HG02840 (cell line): ENCODE measurements at regions not wholly inside any gene's neighbourhood (a gene's known extent, or its start where the extent isn't known, plus 50 kb on each side); places are given as distances from the start of the nearest gene placed in this dataset.
"Not testable (repeated sequence)": the region's sequence is repeated elsewhere in the genome, so short reads cannot be mapped to it uniquely, and the experiment has no call there.

Source experiments
- ATAC-seq: cut with Tn5 transposase; IDR thresholded peaks from one replicate; pipeline ENCODE4 v1.9.1; 2021; ENCODE audit warnings: mild to moderate bottlenecking, moderate library complexity, moderate number of reproducible peaks; ENCODE audit not compliant: unreplicated experiment, low FRiP score

DNA sequence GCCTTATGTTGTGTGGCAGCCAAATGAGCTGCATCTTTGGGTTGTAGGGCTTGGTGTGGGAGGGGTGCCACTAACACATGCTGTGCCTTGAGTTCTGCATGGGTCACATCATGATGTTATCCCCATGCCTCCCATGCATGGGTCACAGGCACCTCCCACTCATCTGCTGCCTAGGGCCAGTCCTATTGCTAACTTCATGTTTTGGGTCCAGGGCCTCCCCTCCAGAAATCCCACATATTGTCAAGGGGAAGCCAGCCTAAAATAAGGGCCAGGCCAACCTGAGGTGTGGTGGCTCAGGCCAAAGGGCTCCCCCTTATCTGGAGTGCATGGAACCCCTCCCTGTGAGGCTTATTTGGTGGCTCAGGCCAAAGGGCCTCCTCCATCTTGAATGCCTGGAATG lies 299.0 kb downstream of the RPS24 start:
- ATAC-seq, result no peak

DNA sequence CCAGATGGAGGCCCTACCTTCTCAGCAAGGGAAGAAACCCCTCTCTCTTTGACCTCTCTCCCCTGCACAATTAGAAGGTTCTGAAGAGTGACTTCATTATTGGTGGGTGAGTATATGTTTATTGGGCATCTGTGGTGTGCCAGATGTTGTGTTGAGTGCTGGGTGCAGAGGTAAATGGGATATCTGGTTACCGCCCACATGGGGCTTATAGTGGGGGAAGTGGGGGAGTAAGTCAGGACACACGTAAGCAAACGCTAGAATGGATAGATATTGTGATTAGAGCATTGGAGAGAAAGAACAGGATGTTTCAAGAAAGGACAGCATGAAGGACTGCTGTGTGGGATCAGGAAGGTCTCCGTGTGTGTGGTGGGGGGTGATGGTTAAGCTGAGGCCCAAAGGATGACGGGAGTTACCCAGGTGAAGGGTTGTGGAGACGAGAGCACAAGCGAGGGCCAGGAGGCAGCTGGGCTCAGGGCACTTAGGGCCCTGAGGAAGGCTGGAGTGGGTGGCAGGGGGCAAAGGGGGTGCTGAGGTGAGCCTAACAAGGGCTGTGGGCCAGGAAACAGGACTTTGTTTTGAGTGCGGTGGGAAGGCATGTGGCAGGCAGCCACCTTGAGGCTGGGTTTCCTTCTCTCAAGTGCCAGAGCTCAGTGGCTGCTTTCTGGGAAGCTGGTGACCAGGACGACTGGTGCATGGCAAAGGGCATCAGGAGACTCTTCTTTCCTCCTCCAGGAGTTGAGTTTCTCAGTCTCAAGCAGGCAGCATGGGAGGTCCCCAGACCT lies 299.9 kb downstream of the RPS24 start:
- no peak for ATAC-seq

DNA sequence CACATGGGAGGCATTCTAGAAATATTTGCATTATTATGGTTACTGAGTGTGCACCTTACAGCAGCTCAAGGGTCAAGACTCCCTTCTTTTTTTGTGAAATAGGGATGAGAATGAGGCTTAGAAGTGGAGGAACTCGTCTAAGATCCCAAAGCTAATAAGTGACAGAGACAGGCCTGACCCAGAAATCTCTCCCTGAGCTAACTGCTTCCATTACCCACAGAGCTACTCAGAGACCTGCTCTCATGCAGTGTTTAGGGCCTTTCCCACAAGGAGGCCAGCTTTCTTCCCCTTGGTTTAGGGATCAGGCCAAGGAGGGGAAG lies 301.7 kb downstream of the RPS24 start:
- ATAC-seq, result no peak

DNA sequence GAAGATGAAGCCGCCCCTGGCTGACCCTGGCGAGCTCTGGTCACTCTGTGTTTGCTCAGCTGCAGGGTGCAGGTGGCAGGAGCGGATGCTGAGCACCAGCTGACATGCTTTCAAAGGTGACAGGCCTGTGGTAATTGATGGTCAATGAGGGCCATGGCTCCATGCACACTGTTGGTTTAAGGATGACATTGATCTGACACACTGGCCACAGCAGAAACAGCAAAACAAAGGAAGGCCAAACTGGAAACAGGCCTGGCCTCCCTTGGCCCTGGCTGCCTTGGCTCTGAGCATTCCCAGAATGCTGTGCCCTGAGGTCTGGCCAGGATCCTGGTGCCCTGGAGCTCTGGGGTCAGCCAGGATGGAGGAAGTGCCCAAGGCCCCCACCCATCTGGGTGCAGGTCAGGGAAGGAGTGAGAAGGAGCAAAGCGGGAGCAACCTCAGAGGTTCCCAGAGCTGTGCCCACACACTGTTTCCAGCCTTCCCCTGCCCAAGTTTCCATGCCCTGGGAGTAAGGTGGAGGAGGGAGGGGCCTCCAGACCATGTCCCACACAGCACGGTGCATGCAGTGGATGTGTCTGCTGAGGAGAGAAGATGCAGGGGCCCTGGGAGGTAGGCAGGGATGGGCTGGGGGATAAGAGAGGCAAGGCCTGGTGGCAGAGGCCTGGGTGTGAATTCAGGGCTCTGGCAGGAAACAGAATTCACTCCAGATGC lies 302.2 kb downstream of the RPS24 start:
- ATAC-seq, result no peak

DNA sequence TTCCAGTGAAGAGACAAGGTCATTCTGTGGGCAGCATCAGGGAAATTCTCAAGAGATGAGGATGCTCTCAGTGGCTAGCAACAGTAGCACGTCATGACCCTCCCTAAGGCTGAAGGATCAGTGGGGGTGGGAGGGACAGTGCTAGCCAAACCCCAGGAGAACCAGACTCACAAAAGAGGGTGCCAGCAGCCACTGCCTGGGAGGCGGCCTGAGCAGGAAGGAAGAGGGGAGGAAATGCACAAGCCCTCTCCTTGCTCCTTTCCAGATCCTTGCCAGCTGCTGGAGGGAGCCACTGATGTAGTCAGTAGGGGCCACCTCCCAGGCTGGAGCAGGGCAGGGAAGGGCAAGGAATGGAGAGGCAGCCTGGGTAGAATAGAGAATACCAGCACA lies 302.7 kb downstream of the RPS24 start:
- ATAC-seq, result no peak

DNA sequence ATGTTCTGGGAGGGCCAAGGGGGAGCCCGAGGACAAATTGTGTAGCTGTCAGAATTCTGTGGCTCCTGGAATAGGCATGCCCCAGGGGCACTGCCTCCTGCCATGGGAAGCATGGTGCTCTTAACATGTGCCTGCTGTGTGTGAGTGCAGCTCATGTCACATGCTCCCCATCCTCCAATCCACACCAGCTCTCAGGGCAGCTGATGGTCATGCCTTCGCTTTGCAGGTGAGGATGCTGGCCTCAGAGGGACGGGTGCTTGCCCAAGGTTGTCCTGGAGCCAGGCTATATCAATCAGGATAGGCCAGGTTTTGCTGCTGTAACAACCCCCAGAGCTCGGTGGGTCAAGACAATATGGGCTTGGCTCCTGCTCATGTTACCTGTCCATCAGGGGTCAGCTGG lies 303.4 kb downstream of the RPS24 start:
- ATAC-seq, result no peak

DNA sequence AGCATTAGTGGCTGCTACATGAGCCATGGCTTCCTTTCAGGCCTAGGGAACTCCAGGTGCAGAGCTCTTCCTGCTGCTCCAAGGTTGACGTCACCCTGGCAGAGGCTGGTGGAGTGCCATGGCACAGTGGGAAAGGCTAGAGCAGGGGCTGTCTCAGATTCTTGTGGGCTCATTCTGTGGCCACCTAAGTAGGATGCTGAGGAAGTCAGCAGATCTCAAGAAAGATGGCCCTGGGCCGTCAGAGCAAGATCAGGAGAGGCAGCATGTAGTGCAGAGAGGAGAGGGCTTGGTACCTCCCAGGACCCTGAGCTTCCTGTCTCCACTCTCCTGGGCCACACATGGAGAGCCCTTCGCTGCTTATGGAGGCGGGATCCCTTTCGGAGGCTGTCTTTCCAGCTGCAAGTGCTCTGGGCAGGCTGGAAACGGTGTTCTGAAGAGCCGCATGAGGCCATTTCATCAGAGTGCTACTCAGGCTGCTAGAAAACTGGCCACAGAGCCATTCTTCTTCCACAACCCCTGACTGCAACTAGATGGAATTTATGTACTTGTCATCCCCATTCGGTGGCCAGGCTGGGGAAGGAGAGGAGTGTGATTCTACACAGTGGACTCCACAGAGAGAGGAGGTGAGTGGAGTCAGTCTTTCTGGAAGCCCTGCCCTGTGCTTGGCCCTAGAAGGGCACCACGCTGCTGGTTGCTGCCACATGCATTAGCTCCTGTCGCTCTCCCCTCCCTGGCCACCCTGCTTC lies 304.2 kb downstream of the RPS24 start:
- no peak for ATAC-seq

DNA sequence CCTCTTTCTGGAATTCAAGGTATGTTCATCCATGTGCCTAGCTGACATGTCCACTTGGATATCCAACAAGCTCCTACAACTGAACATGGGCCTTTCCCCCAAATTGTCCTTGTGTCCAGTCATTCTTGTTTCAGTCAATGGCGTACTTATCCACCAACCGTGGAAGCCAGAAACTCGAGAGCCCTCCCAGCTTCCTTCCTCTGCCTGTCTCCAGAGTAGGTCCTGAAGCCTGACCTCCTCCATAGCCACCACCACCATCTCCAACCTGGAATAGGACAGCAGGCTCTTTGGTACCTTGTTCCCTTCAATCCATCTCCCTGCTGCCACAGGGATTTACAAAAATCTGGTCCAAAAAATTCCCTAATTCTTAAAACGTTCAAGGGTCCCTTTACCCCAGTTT lies 305.1 kb downstream of the RPS24 start:
- ATAC-seq, result no peak

DNA sequence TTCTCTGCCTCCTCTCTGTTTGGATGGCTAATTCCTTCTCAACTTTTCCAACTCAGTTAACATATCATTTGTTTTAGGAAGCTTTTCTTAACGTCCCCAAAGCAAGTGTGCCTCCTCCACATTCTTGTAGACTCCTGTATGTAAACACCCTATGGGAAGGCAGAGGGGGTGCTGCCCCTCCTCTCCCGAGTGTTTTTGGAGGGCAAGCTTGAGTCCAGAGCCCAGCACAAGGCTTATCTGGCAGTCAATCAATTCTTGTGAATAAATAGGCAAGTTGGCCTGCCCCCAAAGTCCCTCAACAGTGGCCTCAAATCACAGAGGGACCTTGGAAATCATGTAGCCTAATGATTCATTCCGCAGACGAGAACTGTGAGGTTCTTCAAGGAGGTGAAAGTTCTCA lies 305.6 kb downstream of the RPS24 start:
- ATAC-seq, result no peak

DNA sequence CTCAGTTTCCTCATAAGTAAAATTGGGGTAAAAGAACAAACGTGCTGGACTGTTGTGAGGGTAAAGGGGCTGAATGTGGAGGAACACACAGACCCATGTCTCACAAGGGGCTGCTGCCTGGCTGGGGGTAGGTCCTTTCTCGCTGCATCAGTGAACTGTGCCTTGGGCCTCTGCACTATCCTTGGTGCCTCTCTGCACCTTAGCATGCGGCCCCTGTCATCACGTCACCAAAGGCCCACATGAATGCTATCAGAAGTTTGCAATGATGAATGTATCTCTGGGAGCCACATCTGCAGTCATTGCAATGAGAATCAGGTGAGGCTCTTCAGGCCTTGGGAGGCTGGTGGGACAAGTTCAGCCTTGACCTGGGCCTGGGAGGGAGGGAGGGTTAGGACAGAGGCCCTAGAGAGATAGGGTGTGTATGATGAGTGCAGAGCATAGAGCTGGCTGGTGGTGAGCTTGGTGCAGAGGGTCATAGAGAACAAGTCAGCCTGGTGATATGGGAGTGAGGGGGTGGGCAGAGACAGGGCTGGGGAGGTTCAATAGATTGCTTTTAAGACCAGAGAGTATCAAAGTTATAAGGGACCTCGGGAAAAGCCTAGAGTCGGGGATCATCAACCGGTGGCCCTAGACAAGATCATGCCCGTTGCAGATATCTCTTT lies 308.4 kb downstream of the RPS24 start:
- no peak for ATAC-seq

DNA sequence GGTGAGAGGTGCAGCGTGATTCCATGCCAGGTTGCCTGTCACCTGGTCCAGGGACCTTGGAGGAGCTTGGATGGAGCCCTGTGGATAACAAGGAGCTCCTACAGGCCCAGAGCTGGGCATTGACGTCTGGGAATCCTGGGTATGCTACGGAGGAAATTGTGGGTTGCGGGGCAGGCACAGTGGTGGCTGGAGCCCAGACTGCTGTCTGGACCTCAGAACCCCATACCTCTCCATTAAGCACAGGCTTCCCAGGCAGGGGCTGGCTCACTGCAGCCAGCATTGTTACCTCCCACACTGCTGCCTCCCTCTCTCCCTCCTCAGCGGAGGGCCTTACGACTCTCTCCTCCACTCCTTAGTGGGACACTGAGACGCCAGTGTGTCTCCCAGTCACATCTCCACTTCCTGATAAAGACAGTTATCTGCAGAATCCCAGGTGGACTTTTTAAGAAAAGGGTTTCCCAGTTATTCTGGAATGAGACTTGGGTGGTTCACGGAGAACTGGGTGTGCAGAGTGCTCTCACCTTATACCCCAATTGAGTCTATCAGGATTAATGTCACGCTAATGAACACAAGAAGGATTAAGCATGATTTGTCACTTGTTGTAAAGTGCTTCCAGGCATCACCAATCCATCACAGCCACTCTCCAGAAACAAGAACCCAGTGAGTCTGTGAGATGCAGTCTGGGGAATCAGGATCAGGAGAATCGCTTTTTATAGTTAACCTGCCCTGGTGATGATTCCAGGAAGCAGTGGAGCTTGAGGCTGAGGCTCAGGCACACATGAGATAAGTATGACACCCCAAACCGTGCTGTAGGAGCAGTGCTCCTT lies 309.4 kb downstream of the RPS24 start:
- no peak for ATAC-seq

DNA sequence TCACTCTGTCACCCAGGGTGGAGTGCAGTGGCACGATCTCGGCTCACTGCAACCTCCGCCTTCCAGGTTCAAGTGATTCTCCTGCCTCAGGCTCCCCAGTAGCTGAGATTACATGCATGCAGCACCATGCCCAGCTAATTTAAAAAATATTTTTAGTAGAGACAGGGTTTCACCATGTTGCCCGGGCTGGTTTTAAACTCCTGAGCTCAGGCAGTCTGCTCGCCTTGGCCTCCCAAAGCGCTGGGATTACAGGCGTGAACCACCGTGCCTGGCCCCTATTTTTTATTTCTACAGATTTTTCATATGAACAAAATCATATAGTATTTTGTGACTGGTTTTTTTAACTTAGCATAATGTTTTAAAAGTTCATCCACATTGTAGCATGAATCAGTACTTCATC lies 310.6 kb downstream of the RPS24 start:
- ATAC-seq, result not testable (repeated sequence)

DNA sequence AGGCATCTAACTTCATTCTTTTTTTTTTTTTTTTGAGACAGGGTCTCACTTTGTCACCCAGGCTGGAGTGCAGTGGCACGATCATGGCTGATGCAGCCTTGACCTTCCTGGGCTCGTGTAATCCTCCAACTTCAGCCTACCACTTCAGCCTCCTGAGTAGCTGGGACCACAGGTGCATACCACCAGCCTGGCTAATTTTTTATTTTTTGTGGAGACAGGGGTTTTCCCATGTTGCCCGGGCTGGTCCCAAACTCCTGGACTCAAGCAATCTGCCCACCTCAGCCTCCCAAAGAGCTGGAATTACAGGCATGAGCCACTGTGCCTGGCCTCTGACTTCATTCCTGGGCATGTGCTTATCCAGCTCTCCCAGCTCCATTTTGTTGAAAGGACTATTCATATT lies 311.9 kb downstream of the RPS24 start:
- ATAC-seq, result not testable (repeated sequence)

DNA sequence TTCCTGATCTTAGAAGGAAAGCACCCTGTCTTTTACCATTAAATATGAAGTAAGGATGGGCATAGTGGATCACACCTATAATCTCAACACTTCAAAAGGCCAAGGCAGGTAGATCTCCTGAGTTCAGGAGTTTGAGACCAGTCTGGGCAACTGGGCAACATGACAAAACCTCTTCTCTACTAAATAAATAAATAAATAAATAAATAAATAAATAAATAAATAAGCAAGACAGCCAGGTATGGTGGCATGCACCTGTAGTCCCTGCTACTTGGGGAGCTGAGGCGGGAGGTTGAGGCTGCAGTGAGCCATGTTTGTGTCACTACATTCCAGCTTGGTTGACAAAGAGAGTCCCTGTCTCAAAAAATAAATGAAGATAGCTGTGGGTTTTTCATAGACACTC lies 313.1 kb downstream of the RPS24 start:
- no peak for ATAC-seq

DNA sequence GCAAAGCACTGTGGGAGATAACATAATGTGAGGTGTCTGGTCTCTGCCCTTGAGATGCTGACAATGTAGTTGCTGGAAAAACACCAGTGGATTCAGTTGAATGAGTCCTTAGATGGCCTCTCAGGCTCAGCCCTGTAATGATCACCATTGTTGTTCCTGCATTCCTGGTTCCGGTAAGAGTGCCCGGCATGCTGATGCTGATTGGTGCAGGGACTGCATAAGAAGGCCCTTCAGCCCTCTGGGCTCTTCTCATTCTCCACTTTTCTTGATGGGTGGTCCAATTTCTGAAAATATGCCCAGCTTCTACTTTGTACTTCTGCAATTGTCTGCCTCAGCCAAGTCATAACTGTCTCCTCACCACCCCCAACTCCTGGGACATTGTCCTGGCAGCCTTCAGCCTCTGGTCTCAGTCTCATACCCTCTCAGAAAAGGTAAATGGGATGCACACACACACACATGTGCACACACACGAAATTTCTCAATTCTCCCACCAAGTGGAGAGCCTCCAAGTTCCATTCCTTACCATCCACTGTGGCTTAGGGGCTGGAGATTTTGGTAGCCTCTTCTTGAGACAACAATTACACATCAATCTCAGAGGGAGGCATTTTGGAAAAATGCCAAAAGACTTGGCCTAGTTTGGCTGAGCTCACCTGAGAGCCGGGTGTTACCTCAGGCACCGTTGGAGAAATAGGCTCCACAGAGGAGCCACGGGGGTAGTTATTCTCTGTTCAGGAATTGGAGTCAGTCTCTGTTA lies 314.9 kb downstream of the RPS24 start:
- ATAC-seq, result no peak

DNA sequence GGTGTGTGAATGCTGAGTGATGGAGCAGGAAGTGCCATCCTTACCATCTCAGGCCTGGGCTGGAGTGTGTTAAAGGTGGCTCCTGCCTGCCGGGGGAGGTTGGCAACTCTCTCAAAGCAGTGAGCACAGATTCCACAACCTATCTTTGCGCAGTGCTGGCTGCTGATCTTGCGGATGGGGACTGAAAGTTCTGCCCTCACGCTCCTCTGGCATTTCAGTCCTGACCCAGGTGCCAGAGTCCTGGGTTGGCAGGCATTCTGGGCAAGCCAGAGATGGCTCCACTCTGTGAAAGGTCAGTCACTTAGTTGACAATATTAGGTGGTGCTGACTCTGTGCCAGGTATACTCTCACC lies 315.5 kb downstream of the RPS24 start:
- ATAC-seq, result no peak

DNA sequence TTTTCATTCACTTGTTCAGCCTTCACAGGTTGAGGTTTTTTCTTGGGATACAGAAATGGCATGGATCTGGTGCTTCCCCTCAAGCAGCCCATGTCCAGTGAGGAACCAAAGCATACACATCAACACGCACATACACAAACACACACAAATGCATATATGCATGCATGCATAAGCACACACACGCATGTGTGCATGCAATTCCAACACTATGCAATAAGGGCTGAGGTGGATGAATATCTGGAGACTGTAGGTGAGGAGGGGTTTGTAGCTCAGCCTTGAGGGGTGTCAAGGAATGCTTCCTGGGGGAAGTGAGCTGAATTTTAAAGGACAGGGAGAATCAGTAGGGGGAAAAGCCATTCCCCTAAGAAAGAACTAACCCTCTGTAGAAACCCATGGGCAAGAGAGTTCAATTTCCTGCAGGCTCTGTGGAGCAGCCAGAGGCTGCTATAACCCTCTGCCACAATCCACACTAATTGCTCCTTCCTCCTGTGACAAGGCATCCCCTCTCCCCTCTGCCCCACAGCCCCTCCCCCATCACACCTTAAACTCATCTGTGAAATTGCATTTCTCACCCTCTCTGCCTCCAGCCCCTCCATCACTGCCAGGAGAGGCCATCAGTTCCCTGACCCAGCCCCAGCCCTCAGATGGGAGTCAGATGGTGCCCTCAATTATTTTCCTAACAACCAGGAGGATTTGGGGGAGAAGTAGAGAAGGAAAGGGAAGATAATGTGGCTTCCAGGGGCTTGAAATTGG lies 316.4 kb downstream of the RPS24 start:
- ATAC-seq, result no peak

DNA sequence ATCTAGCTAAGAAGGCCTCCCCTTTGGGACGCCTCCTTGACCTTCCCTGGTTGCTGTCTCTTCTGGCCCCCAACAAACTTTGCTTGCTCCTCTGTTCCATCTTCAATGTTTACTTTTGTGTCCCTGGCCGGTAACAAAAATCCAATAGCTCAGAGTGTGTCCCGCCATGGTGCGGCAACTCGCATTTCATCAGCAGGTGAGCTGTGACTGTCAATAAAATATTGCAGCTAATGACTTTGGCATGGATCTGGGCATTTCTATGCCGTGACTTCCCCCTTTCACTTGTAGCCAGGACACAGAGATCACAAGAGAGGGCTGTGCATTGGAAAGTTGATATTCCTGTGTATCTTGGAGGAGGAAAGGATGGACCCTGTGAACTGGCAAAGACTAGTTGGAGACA lies 317.6 kb downstream of the RPS24 start:
- ATAC-seq, result no peak

DNA sequence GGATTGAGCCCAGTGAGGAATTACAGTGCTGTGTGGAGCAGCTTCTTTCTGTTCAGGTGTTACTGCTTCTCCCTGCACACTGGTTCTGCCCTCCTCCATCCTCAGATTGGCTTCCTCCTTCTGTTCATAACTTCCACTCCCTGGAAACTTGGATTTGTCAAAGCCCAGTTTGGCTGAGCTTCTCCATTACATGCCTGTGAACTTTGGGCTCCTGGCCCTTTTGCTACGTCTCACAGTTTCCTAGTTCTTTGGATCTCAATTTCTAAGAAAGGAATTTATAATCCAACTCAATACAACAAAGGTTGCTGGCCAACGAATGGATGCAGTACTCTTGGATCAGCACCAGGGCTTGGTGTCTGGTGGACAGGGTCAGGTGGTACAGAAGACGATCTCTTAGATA lies 318.1 kb downstream of the RPS24 start:
- no peak for ATAC-seq
